ENCODE measurements at regions not wholly inside any gene's neighbourhood (a gene's known extent, or its start where the extent isn't known, plus 50 kb on each side); places are given as distances from the start of the nearest gene placed in this dataset.

DNA sequence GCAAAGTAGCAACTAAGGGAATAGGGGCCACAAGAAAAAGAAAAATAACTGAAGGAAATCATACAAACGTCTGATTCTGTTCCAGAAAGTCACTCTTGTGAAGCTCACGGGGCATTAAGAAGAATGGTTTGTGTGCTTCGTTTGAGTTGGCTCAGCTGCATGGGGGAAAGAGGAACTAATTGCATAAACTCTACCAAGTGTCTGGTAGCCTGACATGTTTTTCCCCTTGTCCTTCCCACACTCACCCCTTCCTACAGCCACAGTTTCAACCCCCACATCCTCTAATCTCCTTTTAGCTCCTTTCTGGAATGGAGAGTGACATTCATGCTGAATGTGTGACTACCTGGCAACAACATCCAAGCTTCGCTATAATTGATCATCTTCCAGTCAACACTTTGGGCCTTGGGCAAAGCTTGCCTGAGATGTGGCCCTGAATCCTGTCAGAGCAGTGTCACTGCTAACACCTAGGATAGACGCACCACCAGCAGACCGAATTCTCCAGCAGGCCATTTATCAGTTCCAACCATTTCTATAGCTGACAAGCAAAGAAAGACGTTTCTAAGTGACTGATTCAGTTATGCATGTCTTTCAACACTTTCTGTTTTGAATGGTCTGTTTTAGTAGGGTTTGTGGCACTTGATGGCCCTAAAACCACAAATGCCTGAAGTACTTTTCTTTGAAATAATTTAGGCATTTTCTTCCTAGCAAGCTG, 439.6 kb downstream of the TTLL7 start:
- no peak for TF ChIP-seq POLR2A (IDR thresholded peaks at IDR 0.05; ENCODE audit: extremely low read depth, insufficient read length)
- TF ChIP-seq, protein P1, sequence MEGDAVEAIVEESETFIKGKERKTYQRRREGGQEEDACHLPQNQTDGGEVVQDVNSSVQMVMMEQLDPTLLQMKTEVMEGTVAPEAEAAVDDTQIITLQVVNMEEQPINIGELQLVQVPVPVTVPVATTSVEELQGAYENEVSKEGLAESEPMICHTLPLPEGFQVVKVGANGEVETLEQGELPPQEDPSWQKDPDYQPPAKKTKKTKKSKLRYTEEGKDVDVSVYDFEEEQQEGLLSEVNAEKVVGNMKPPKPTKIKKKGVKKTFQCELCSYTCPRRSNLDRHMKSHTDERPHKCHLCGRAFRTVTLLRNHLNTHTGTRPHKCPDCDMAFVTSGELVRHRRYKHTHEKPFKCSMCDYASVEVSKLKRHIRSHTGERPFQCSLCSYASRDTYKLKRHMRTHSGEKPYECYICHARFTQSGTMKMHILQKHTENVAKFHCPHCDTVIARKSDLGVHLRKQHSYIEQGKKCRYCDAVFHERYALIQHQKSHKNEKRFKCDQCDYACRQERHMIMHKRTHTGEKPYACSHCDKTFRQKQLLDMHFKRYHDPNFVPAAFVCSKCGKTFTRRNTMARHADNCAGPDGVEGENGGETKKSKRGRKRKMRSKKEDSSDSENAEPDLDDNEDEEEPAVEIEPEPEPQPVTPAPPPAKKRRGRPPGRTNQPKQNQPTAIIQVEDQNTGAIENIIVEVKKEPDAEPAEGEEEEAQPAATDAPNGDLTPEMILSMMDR (IDR thresholded peaks at IDR 0.05; ENCODE audit: low read depth, low read length) = no peak
- no peak for TF ChIP-seq MYC (IDR thresholded peaks at IDR 0.05; ENCODE audit: low read depth, low read length)
- TF ChIP-seq, protein P2, sequence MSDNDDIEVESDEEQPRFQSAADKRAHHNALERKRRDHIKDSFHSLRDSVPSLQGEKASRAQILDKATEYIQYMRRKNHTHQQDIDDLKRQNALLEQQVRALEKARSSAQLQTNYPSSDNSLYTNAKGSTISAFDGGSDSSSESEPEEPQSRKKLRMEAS (IDR thresholded peaks at IDR 0.05; ENCODE audit: low read depth, low read length) = no peak

All from NB4 (cell line).